ENCODE measurements at regions not wholly inside any gene's neighbourhood (a gene's known extent, or its start where the extent isn't known, plus 50 kb on each side); places are given as distances from the start of the nearest gene placed in this dataset.

GRCh38 chr1:187641015-187641414 is 812.3 kb downstream of the PLA2G4A start:
- TF ChIP-seq HNF4A (conservative IDR thresholded peaks at IDR 0.05), result no peak
- TF ChIP-seq MAX (IDR thresholded peaks at IDR 0.05), result no peak
- no peak for TF ChIP-seq TAF1 (conservative IDR thresholded peaks at IDR 0.05)
- no peak for TF ChIP-seq CTCF (IDR thresholded peaks at IDR 0.05; ENCODE audit: low read depth, low read length, missing input control)
- no peak for TF ChIP-seq JUND (IDR thresholded peaks at IDR 0.05)

Data from liver (tissue), 3 donors.